ENCODE measurements at regions not wholly inside any gene's neighbourhood (a gene's known extent, or its start where the extent isn't known, plus 50 kb on each side); places are given as distances from the start of the nearest gene placed in this dataset.

- no peak for TF ChIP-seq CTCF (IDR thresholded peaks at IDR 0.05; ENCODE audit: low read depth, low read length, missing control alignments)
- in situ Hi-C loops (cut with HindIII; ENCODE audit: low pct_ligation_motif_present, low sequenced_read_pairs), result no loop called here
- Histone ChIP-seq H3K27ac (no peak overlapping the region), H3K36me3 (replicated peaks) (no peaks in the 10 kb centered on the region), H3K4me3 (ENCODE audit: low read depth, low read length) (no peak overlapping the region), H3K27me3 (replicated peaks) (no peaks in the 10 kb centered on the region)
- DNase-seq, result no peak
Observed at GRCh38 chr3:34267088-34267487, 468.7 kb downstream of the PDCD6IP start.

DNA sequence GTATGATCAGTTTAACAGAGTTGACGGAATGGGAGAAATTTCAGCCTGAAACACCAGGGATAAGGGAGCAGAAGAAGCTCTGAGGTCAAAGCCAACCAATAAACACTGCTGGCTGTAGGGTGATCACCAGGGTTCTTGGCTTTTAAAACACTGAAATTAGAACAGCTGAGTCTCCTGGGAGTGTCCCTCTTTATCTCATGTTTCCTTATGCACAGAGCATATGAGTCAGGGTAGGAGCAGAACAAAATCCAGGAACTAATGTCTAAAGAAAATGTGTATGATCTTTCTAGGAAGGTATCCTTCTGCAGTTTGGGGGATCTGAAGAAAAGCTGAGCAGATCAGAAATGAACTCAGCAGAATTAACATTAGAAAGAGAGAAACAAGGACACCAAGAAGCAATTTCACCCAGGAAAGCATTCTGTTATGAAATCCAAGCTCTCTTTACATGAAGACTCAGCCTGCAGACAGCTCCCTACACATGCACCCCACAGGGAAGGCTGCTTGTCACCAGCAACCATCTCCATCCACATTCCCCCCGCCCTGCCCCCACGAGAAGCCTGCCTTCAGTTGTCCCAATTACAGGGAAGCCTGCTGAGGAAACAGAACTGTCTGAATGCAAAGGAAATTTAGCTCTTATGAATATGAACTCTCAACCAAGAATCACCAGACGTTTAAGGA is 469.7 kb downstream of the PDCD6IP start:
- TF ChIP-seq CTCF (IDR thresholded peaks at IDR 0.05; ENCODE audit: low read depth, low read length, missing control alignments), result no peak
- in situ Hi-C loops (cut with HindIII; ENCODE audit: low pct_ligation_motif_present, low sequenced_read_pairs), result no loop called here
- peak; percentile 52 for DNase-seq
- Histone ChIP-seq H3K4me3 (ENCODE audit: low read depth, low read length) (no peak overlapping the region), H3K27ac (no peak overlapping the region), H3K36me3 (replicated peaks) (no peaks in the 10 kb centered on the region), H3K27me3 (replicated peaks) (no peaks in the 10 kb centered on the region)

GRCh38 chr3:34275811-34276210 is 477.4 kb downstream of the PDCD6IP start:
- H3K27me3 ChIP-seq (replicated peaks), result no peaks in the 10 kb centered on the region
- no peak for DNase-seq
- H3K4me3 ChIP-seq (ENCODE audit: low read depth, low read length), result no peak overlapping the region
- no peak for TF ChIP-seq CTCF (IDR thresholded peaks at IDR 0.05; ENCODE audit: low read depth, low read length, missing control alignments)
- no peaks in the 10 kb centered on the region for H3K36me3 ChIP-seq (replicated peaks)
- in situ Hi-C loops (cut with HindIII; ENCODE audit: low pct_ligation_motif_present, low sequenced_read_pairs), result no loop called here
- H3K27ac ChIP-seq, result no peak overlapping the region

DNA sequence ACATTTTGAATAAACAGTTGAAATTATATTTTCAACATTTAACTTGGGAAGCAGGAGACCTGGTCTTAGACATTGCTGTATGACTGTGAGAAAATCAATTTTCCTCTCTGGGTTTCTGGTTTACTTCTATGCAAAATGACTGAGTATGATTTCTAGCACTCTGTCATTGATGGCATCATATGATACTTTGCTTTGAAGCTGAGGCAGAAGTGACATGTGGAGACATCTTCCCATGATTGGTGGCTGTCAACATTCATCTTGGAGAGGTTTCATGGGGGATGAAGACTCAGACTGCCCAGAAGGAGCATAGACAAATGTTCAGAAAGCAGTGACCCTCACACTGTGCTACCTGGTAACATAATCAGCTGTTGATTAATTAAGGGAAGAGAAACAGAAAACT is 477.9 kb downstream of the PDCD6IP start:
- no peak overlapping the region for H3K27ac ChIP-seq
- no peak for DNase-seq
- TF ChIP-seq CTCF (IDR thresholded peaks at IDR 0.05; ENCODE audit: low read depth, low read length, missing control alignments), result no peak
- in situ Hi-C loops (cut with HindIII; ENCODE audit: low pct_ligation_motif_present, low sequenced_read_pairs), result no loop called here
- H3K4me3 ChIP-seq (ENCODE audit: low read depth, low read length), result no peak overlapping the region
- no peaks in the 10 kb centered on the region for H3K36me3 ChIP-seq (replicated peaks)
- H3K27me3 ChIP-seq (replicated peaks), result no peaks in the 10 kb centered on the region

GRCh38 chr3:34277110-34277509 is 478.7 kb downstream of the PDCD6IP start:
- no peak for DNase-seq
- peak; percentile 19 for TF ChIP-seq CTCF (IDR thresholded peaks at IDR 0.05; ENCODE audit: low read depth, low read length, missing control alignments)
- no peak overlapping the region for H3K27ac ChIP-seq
- no peaks in the 10 kb centered on the region for H3K27me3 ChIP-seq (replicated peaks)
- no peak overlapping the region for H3K4me3 ChIP-seq (ENCODE audit: low read depth, low read length)
- in situ Hi-C loops (cut with HindIII; ENCODE audit: low pct_ligation_motif_present, low sequenced_read_pairs), result no loop called here
- no peaks in the 10 kb centered on the region for H3K36me3 ChIP-seq (replicated peaks)

DNA sequence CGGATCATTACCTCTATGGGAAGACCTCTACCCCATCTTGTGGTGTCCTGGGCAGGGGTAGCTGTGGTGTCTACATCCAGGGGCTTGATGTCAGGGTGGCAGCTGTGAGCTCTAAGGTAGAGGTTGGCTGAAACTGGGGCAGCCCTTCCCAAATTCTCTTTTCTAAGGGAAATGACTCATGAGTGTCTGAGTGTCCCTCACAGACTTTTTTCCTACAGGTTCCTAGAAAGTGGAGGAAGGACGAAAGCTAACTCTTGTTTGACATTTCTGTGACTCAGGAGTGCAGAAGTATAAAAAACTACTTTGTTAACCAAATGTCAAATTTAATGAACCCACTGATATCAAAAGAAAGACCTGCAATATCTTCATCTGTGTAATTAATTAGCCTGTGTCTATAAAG is 481.5 kb downstream of the PDCD6IP start:
- DNase-seq, result no peak
- no peaks in the 10 kb centered on the region for H3K36me3 ChIP-seq (replicated peaks)
- no peak overlapping the region for H3K27ac ChIP-seq
- in situ Hi-C loops (cut with HindIII; ENCODE audit: low pct_ligation_motif_present, low sequenced_read_pairs), result no loop called here
- H3K27me3 ChIP-seq (replicated peaks), result no peaks in the 10 kb centered on the region
- no peak overlapping the region for H3K4me3 ChIP-seq (ENCODE audit: low read depth, low read length)
- no peak for TF ChIP-seq CTCF (IDR thresholded peaks at IDR 0.05; ENCODE audit: low read depth, low read length, missing control alignments)

Data from brain microvascular endothelial cell (primary cell).